BJ (cell line): ENCODE measurements at regions not wholly inside any gene's neighbourhood (a gene's known extent, or its start where the extent isn't known, plus 50 kb on each side); places are given as distances from the start of the nearest gene placed in this dataset.

Source experiments
- CTCF ChIA-PET: fragments of 350-600 bp; formaldehyde crosslinking; extraction: SDS; loops from one replicate; lab custom pipeline; 2021; ENCODE audit warnings: antibody characterized with exemption, inconsistent platforms; lab: Yijun Ruan, JAX
- POLR2A ChIA-PET: fragments of 300-600 bp; sonication (Branson Sonifier 250); formaldehyde crosslinking; extraction: SDS; loops from one replicate; lab custom pipeline; 2021; ENCODE audit warnings: antibody characterized with exemption; lab: Charles Lee
- DNase-seq: peaks from one replicate; pipeline ENCODE4 v3.0.0-alpha.2; 2011; ENCODE audit warnings: low read depth
- H3K27me3 ChIP-seq: 2 replicates; pipeline ENCODE4 v1.6.0; 2011; ENCODE audit warnings: low read length; ENCODE audit not compliant: control insufficient read depth, insufficient read depth
- H3K36me3 ChIP-seq: 2 replicates; pipeline ENCODE4 v1.5.1; 2011; ENCODE audit warnings: low read length; ENCODE audit not compliant: control insufficient read depth, insufficient read depth
- H3K4me3 ChIP-seq: 2 replicates; pipeline ENCODE4 v1.5.1; 2011; ENCODE audit warnings: low read depth, mild to moderate bottlenecking, control low read depth, low read length
- TF ChIP-seq, protein P1 (sequence below): IDR thresholded peaks from 2 replicates; pipeline ENCODE4 v1.5.1; 2011; ENCODE audit warnings: low read depth, mild to moderate bottlenecking, control low read depth, inconsistent platforms, low read length, moderate library complexity; ENCODE audit not compliant: insufficient read depth

DNA sequence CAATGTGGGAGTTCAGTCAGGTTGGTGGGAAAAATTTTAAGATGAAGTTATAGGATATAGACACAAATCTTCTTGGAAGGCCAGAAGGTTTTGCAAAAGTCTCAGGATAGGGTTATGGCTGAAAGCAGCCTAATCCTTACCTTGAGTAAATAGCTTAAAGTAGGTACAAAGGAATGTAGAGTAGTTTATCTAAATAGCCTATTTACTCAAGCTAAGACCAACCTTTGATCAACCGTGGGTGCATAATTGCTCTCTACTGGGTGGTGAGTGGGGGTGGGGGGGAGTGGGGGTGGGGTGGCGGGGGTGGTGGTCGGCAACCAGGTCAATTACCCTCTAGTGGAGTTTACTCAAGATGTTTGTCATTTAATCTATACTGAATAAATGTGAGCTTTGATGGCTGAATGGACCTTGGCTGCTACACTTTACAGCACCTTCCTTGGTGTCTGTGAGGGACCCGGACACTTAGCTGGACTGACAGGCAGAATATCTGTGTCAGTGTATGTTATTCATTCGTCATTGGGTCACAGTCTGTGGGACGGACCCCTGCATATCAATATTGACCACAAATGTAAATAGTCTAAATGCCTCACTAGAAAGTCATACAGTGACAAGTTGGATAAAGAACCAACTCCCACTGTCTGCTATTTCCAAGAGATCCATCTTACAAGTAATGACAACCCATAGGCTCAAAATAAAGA, 545.7 kb upstream of the PABPC4L start:
- CTCF ChIA-PET = no interaction called here
- Histone ChIP-seq H3K4me3 (no peak overlapping the region), H3K36me3 (no peaks in the 10 kb centered on the region), H3K27me3 (no peaks in the 10 kb centered on the region)
- DNase-seq = no peak
- POLR2A ChIA-PET = no interaction called here
- TF ChIP-seq, protein P1, sequence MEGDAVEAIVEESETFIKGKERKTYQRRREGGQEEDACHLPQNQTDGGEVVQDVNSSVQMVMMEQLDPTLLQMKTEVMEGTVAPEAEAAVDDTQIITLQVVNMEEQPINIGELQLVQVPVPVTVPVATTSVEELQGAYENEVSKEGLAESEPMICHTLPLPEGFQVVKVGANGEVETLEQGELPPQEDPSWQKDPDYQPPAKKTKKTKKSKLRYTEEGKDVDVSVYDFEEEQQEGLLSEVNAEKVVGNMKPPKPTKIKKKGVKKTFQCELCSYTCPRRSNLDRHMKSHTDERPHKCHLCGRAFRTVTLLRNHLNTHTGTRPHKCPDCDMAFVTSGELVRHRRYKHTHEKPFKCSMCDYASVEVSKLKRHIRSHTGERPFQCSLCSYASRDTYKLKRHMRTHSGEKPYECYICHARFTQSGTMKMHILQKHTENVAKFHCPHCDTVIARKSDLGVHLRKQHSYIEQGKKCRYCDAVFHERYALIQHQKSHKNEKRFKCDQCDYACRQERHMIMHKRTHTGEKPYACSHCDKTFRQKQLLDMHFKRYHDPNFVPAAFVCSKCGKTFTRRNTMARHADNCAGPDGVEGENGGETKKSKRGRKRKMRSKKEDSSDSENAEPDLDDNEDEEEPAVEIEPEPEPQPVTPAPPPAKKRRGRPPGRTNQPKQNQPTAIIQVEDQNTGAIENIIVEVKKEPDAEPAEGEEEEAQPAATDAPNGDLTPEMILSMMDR = no peak

DNA sequence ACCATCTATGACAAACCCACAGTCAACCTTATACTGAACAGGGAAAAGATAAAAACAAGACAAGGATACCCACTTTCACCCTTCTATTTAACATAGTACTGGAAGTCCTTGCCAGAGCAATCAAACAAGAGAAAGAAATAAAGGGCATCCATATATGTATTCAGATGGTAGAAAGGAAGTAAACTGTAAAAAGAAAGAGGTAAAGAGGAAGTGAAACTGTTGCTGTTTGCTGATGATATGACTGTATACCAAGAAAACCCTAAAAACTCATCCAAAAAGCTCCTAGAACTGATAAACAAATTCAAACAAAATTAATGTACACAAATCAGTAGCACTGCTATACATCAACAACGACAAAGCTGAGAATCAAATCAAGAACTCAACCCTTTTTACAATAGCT, 538.7 kb upstream of the PABPC4L start:
- Histone ChIP-seq H3K27me3 (no peaks in the 10 kb centered on the region), H3K36me3 (no peaks in the 10 kb centered on the region), H3K4me3 (no peak overlapping the region)
- POLR2A ChIA-PET = no interaction called here
- DNase-seq = no peak
- TF ChIP-seq, protein P1 = no peak
- CTCF ChIA-PET = no interaction called here

DNA sequence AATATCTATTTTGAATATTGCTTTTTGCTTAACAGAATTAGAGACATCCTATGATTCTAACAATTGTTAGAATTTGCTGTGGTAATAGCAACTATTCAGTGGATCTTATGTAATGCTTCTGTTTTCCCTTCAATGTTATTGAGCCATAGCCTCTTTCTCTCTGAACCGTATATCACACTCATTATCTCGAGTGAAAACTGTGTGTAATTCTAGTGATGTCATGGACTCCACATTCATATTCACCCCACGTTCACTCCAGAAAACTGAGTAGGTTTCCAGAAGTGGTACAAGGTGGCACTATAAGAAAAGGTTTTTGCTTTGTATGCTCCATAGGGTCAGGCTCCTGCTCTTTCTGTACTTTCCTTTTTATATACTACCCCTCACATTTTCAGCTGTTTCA, 534.3 kb upstream of the PABPC4L start:
- Histone ChIP-seq H3K27me3 (no peaks in the 10 kb centered on the region), H3K36me3 (no peaks in the 10 kb centered on the region), H3K4me3 (no peak overlapping the region)
- TF ChIP-seq, protein P1 = no peak
- ChIA-PET CTCF (no interaction called here), POLR2A (no interaction called here)
- DNase-seq = no peak

DNA sequence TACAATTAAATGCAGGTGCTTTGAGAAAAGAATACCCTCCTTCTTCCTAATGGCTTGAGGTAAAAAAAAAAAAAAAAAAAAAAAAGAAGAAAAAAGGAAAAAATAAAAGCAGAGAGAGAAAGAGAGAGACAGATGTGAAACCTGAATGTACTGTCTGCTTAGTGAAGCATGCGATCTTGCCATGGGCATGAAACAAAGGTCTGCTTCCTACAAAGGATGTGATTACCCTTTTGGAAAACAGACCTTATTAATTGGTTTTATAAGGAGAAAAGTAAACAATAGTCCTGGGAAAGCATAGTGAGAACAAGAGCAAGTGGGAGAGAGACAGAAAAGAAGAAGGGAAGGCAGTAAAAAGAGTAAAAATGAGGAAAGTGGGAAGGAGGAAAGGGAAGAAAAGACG, 526.1 kb upstream of the PABPC4L start:
- ChIA-PET POLR2A (no interaction called here), CTCF (no interaction called here)
- no peak for DNase-seq
- no peaks in the 10 kb centered on the region for H3K27me3 ChIP-seq
- no peaks in the 10 kb centered on the region for H3K36me3 ChIP-seq
- no peak overlapping the region for H3K4me3 ChIP-seq
- TF ChIP-seq, protein P1 = no peak

DNA sequence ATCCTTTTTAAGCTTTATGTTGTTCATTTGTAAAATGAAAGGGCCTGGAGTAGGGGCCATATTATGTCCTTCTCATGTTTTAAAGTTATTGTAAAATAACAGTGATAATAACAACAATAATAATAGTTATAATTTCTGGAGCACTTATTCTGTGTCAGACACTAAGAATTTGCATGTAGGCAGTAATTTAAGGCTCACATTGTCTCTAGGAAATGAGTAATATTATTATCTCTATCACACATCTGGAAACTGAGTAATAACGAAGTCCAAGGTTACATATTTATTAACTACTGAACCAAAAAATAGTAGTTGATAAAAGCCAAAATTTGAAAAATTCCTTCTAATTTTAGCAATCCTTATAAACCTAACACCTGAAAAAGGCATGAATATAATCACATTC, 520.7 kb upstream of the PABPC4L start:
- no peak overlapping the region for H3K4me3 ChIP-seq
- ChIA-PET POLR2A (no interaction called here), CTCF (no interaction called here)
- no peaks in the 10 kb centered on the region for H3K36me3 ChIP-seq
- TF ChIP-seq, protein P1 = no peak
- H3K27me3 ChIP-seq = no peaks in the 10 kb centered on the region
- no peak for DNase-seq
